ENCODE measurements at regions not wholly inside any gene's neighbourhood (a gene's known extent, or its start where the extent isn't known, plus 50 kb on each side); places are given as distances from the start of the nearest gene placed in this dataset.

- Mint-ChIP-seq H3K27ac (no peak overlapping the region), H3K4me3 (no peak overlapping the region), H3K36me3 (no peaks in the 10 kb centered on the region), H3K4me1 (peaks cover 0 to 4% (median 2%) of the 10 kb centered on the region in 4 donors), H3K27me3 (peaks cover 0 to 5% (median 0%) of the 10 kb centered on the region in 5 donors), H3K9me3 (peaks cover 0 to 15% (median 2%) of the 10 kb centered on the region in 9 donors)
- no peak for ATAC-seq
- POLR2A ChIA-PET = no interaction called here
- no peak for DNase-seq
These were observed 708.1 kb upstream of the ARGLU1 start for GRCh38 chr13:107275945-107276614.

- no peak for ATAC-seq
- POLR2A ChIA-PET = no interaction called here
- no peak overlapping the region for H3K27ac Mint-ChIP-seq
- H3K36me3 Mint-ChIP-seq = no peaks in the 10 kb centered on the region
- H3K4me3 Mint-ChIP-seq = no peak overlapping the region
- peaks cover 0 to 5% (median 0%) of the 10 kb centered on the region in 5 donors for H3K27me3 Mint-ChIP-seq
- H3K4me1 Mint-ChIP-seq = peaks cover 0 to 8% (median 2%) of the 10 kb centered on the region in 4 donors
- peaks cover 0 to 11% (median 2%) of the 10 kb centered on the region in 9 donors for H3K9me3 Mint-ChIP-seq
- no peak for DNase-seq
These were observed 707.4 kb upstream of the ARGLU1 start for GRCh38 chr13:107275312-107275711.

- DNase-seq = no peak
- H3K27me3 Mint-ChIP-seq = no peaks in the 10 kb centered on the region
- H3K9me3 Mint-ChIP-seq = peaks cover 0 to 15% (median 4%) of the 10 kb centered on the region in 9 donors
- no peak overlapping the region for H3K27ac Mint-ChIP-seq
- no peak overlapping the region for H3K4me3 Mint-ChIP-seq
- no peak for ATAC-seq
- peaks cover 0 to 8% (median 2%) of the 10 kb centered on the region in 4 donors for H3K4me1 Mint-ChIP-seq
- no peaks in the 10 kb centered on the region for H3K36me3 Mint-ChIP-seq
- POLR2A ChIA-PET = no interaction called here
These were observed 703.3 kb upstream of the ARGLU1 start for GRCh38 chr13:107271227-107271626.

GRCh38 chr13:107266657-107267056 is 698.7 kb upstream of the ARGLU1 start:
- DNase-seq (no peak), ATAC-seq (no peak)
- Mint-ChIP-seq H3K9me3 (peaks cover 0 to 10% (median 3%) of the 10 kb centered on the region in 9 donors), H3K4me3 (no peak overlapping the region), H3K27me3 (peaks cover 0 to 2% (median 0%) of the 10 kb centered on the region in 5 donors), H3K36me3 (no peaks in the 10 kb centered on the region), H3K4me1 (peaks cover 0 to 8% (median 2%) of the 10 kb centered on the region in 4 donors), H3K27ac (no peak overlapping the region)
- POLR2A ChIA-PET = no interaction called here

GRCh38 chr13:107258599-107259187 is 690.8 kb upstream of the ARGLU1 start:
- POLR2A ChIA-PET = no interaction called here
- H3K27me3 Mint-ChIP-seq = peaks cover 0 to 18% (median 3%) of the 10 kb centered on the region in 5 donors
- no peak overlapping the region for H3K27ac Mint-ChIP-seq
- H3K4me3 Mint-ChIP-seq = no peak overlapping the region
- peaks cover 0 to 9% (median 0%) of the 10 kb centered on the region in 9 donors for H3K9me3 Mint-ChIP-seq
- H3K36me3 Mint-ChIP-seq = no peaks in the 10 kb centered on the region
- ATAC-seq = no peak
- no peak for DNase-seq
- H3K4me1 Mint-ChIP-seq = no peaks in the 10 kb centered on the region

- H3K27me3 Mint-ChIP-seq = peaks cover 0 to 10% (median 5%) of the 10 kb centered on the region in 5 donors
- H3K27ac Mint-ChIP-seq = no peak overlapping the region
- no peak for ATAC-seq
- POLR2A ChIA-PET = no interaction called here
- DNase-seq = no peak
- H3K4me1 Mint-ChIP-seq = no peaks in the 10 kb centered on the region
- no peak overlapping the region for H3K4me3 Mint-ChIP-seq
- H3K9me3 Mint-ChIP-seq = peaks cover 0 to 3% (median 0%) of the 10 kb centered on the region in 9 donors
- H3K36me3 Mint-ChIP-seq = no peaks in the 10 kb centered on the region
These were observed 686.5 kb upstream of the ARGLU1 start for GRCh38 chr13:107254392-107254791.

- peaks cover 0 to 10% (median 5%) of the 10 kb centered on the region in 5 donors for H3K27me3 Mint-ChIP-seq
These were observed 684.5 kb upstream of the ARGLU1 start for GRCh38 chr13:107252428-107252827.

GRCh38 chr13:107252021-107252420 is 684.1 kb upstream of the ARGLU1 start:
- peaks cover 0 to 3% (median 0%) of the 10 kb centered on the region in 9 donors for H3K9me3 Mint-ChIP-seq
- POLR2A ChIA-PET = no interaction called here

More at GRCh38 chr13:107252428-107252827, 684.5 kb upstream of the ARGLU1 start:
- ATAC-seq (no peak), DNase-seq (no peak)
- H3K4me3 Mint-ChIP-seq = no peak overlapping the region
- H3K27ac Mint-ChIP-seq = no peak overlapping the region
- H3K9me3 Mint-ChIP-seq = peaks cover 0 to 3% (median 0%) of the 10 kb centered on the region in 9 donors
- no peaks in the 10 kb centered on the region for H3K4me1 Mint-ChIP-seq
- no peaks in the 10 kb centered on the region for H3K36me3 Mint-ChIP-seq
- POLR2A ChIA-PET = no interaction called here

GRCh38 chr13:107251341-107251740 is 683.4 kb upstream of the ARGLU1 start:
- Mint-ChIP-seq H3K27ac (no peak overlapping the region), H3K36me3 (no peaks in the 10 kb centered on the region), H3K9me3 (peaks cover 0 to 3% (median 0%) of the 10 kb centered on the region in 9 donors), H3K4me1 (no peaks in the 10 kb centered on the region), H3K4me3 (no peak overlapping the region), H3K27me3 (peaks cover 0 to 10% (median 5%) of the 10 kb centered on the region in 5 donors)
- DNase-seq = no peak
- POLR2A ChIA-PET = no interaction called here
- ATAC-seq = no peak

More at GRCh38 chr13:107252021-107252420, 684.1 kb upstream of the ARGLU1 start:
- no peak for ATAC-seq
- Mint-ChIP-seq H3K27me3 (peaks cover 0 to 10% (median 5%) of the 10 kb centered on the region in 5 donors), H3K36me3 (no peaks in the 10 kb centered on the region), H3K4me3 (no peak overlapping the region), H3K27ac (no peak overlapping the region), H3K4me1 (no peaks in the 10 kb centered on the region)
- no peak for DNase-seq

- Mint-ChIP-seq H3K27ac (no peak overlapping the region), H3K36me3 (no peaks in the 10 kb centered on the region), H3K27me3 (peaks cover 0 to 10% (median 5%) of the 10 kb centered on the region in 5 donors), H3K4me1 (no peaks in the 10 kb centered on the region), H3K4me3 (no peak overlapping the region), H3K9me3 (peaks cover 0 to 3% (median 0%) of the 10 kb centered on the region in 9 donors)
- ATAC-seq (no peak), DNase-seq (no peak)
- POLR2A ChIA-PET = no interaction called here
These were observed 682.7 kb upstream of the ARGLU1 start for GRCh38 chr13:107250628-107251027.

GRCh38 chr13:107244241-107244640 is 676.3 kb upstream of the ARGLU1 start:
- H3K9me3 Mint-ChIP-seq = peaks cover 0 to 6% (median 0%) of the 10 kb centered on the region in 9 donors
- H3K27ac Mint-ChIP-seq = no peak overlapping the region
- H3K4me1 Mint-ChIP-seq = no peaks in the 10 kb centered on the region
- no peak overlapping the region for H3K4me3 Mint-ChIP-seq
- DNase-seq (no peak), ATAC-seq (no peak)
- peaks cover 0 to 6% (median 0%) of the 10 kb centered on the region in 5 donors for H3K27me3 Mint-ChIP-seq
- POLR2A ChIA-PET = no interaction called here
- H3K36me3 Mint-ChIP-seq = no peaks in the 10 kb centered on the region

- peaks cover 0 to 6% (median 0%) of the 10 kb centered on the region in 9 donors for H3K9me3 Mint-ChIP-seq
These were observed 674.2 kb upstream of the ARGLU1 start for GRCh38 chr13:107242138-107242537.

GRCh38 chr13:107241381-107241780 is 673.4 kb upstream of the ARGLU1 start:
- no peak overlapping the region for H3K27ac Mint-ChIP-seq
- H3K9me3 Mint-ChIP-seq = peaks cover 0 to 6% (median 0%) of the 10 kb centered on the region in 9 donors
- POLR2A ChIA-PET = no interaction called here
- H3K4me3 Mint-ChIP-seq = no peak overlapping the region
- no peaks in the 10 kb centered on the region for H3K4me1 Mint-ChIP-seq
- no peak for ATAC-seq
- no peak for DNase-seq
- H3K27me3 Mint-ChIP-seq = peaks cover 0 to 6% (median 0%) of the 10 kb centered on the region in 5 donors
- H3K36me3 Mint-ChIP-seq = no peaks in the 10 kb centered on the region

More at GRCh38 chr13:107242138-107242537, 674.2 kb upstream of the ARGLU1 start:
- no peak for DNase-seq
- no peak overlapping the region for H3K27ac Mint-ChIP-seq
- H3K36me3 Mint-ChIP-seq = no peaks in the 10 kb centered on the region
- H3K4me1 Mint-ChIP-seq = no peaks in the 10 kb centered on the region
- ATAC-seq = no peak
- peaks cover 0 to 6% (median 0%) of the 10 kb centered on the region in 5 donors for H3K27me3 Mint-ChIP-seq
- no peak overlapping the region for H3K4me3 Mint-ChIP-seq
- POLR2A ChIA-PET = no interaction called here

Measured in naive thymus-derived CD8-positive, alpha-beta T cell (primary cell).